Loucy (cell line): ENCODE measurements at regions not wholly inside any gene's neighbourhood (a gene's known extent, or its start where the extent isn't known, plus 50 kb on each side); places are given as distances from the start of the nearest gene placed in this dataset.

Source experiments
- CTCF ChIP-seq: fragments of 200-600 bp; sonication (generic); conservative IDR thresholded peaks from 2 replicates; pipeline ENCODE4 v1.5.1; 2014; ENCODE audit warnings: mild to moderate bottlenecking, antibody characterized with exemption, low read length
- EZH2phosphoT487 ChIP-seq: fragments of 200-600 bp; IDR thresholded peaks from 2 replicates; pipeline ENCODE4 v1.6.1; 2018; ENCODE audit warnings: antibody characterized with exemption, mild to moderate bottlenecking, moderate library complexity, borderline replicate concordance

DNA sequence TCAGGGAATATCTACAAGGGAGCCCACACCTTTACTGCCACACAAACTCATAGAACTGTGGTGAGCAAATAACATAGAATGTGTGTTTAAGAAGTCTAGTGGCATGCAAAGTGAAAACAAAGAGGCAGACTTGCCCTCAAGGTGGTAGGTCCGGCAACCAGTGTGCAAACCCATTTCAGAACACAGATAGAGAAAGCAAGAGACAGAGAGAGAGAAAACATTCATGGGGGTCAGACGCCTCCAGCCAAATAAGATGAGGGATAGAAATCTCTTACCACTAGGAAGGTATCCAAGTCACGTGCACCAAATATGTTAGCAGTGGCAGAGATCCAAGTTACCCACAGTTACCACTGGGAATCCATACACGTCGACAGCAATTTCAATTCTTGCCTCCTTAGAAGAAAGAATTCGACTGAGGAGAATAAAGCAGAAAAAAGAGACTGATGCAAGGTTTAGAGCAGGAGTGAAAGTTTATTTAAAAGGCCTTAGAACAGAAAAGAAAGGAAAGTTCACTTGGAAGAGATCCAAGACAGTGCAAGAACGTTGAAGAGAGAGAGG is 252.8 kb downstream of the NAP1L3 start:
- TF ChIP-seq CTCF: no peak
- no peak for TF ChIP-seq EZH2phosphoT487
